Aorta (tissue), 5 donors: ENCODE measurements at regions not wholly inside any gene's neighbourhood (a gene's known extent, or its start where the extent isn't known, plus 50 kb on each side); places are given as distances from the start of the nearest gene placed in this dataset.
"Not testable (repeated sequence)": the region's sequence is repeated elsewhere in the genome, so short reads cannot be mapped to it uniquely, and the experiment has no call there.

Source experiments
- ATAC-seq: fragments of 200-7000 bp; cut with Tn5 transposase; one replicate; pipeline ENCODE4 v1.9.1; 2022; ENCODE audit warnings: moderate library complexity; ENCODE audit not compliant: low FRiP score
- DNase-seq, 2 donors: peaks; one replicate each; pipeline ENCODE4 v3.0.0-alpha.2; 2020
- H3K27ac ChIP-seq, 2 donors: one replicate each; pipeline ENCODE4 v1.5.1; 2013; ENCODE audit warnings: low read length in 2 of 2, mild to moderate bottlenecking in 2 of 2, moderate library complexity in 2 of 2, control low read depth in 1 of 2, inconsistent platforms in 1 of 2, low read depth in 1 of 2
- H3K27me3 ChIP-seq, 2 donors: one replicate each; pipeline ENCODE4 v1.6.1; 2013; ENCODE audit warnings: control low read depth in 1 of 2, low read length in 1 of 2, mild to moderate bottlenecking in 1 of 2, moderate library complexity in 1 of 2; ENCODE audit not compliant: insufficient read depth in 2 of 2, control insufficient read depth in 1 of 2
- H3K36me3 ChIP-seq, 2 donors: one replicate each; pipeline ENCODE4 v1.6.1; 2013; ENCODE audit warnings: control low read depth in 1 of 2, low read length in 1 of 2, mild to moderate bottlenecking in 1 of 2; ENCODE audit not compliant: insufficient read depth in 2 of 2, control insufficient read depth in 1 of 2
- H3K4me1 ChIP-seq, 2 donors: one replicate each; pipeline ENCODE4 v1.6.1; 2013; ENCODE audit warnings: low read length in 2 of 2, control low read depth in 1 of 2, mild to moderate bottlenecking in 1 of 2, moderate library complexity in 1 of 2; ENCODE audit not compliant: insufficient read depth in 2 of 2, control insufficient read depth in 1 of 2
- H3K4me3 ChIP-seq, 2 donors: one replicate each; pipeline ENCODE4 v1.5.1; 2013; ENCODE audit warnings: low read length in 2 of 2, control low read depth in 1 of 2, mild to moderate bottlenecking in 1 of 2
- H3K9me3 ChIP-seq: one replicate; pipeline ENCODE4 v1.6.1; 2013; ENCODE audit warnings: mild to moderate bottlenecking, low read length; ENCODE audit not compliant: control insufficient read depth
- WGBS, 2 donors: extraction: QIAGEN DNeasy Blood & Tissue Kit; methylation state at CpG; one replicate each; pipeline ENCODE4 v1.1.7; 2013; 5-methylcytosine and 5-hydroxymethylcytosine counted together
- intact Hi-C, 2 donors: fragments of 100-400 bp; cut with DNase I; formaldehyde crosslinking; loops; one replicate each; pipeline versions ENCODE4 v1.14.2 to v1.15.0; 2022
- donor health status: healthy with polysubstance abuse.
- donor health status: Bipolar disorder and iron deficiency.
- donor health status: DM: no; HTN: no; CAD: no.
- donor health status: DM: no; HTN: no; CAD: no.
- donor health status: DM: yes; HTN: yes; CAD: no.

DNA sequence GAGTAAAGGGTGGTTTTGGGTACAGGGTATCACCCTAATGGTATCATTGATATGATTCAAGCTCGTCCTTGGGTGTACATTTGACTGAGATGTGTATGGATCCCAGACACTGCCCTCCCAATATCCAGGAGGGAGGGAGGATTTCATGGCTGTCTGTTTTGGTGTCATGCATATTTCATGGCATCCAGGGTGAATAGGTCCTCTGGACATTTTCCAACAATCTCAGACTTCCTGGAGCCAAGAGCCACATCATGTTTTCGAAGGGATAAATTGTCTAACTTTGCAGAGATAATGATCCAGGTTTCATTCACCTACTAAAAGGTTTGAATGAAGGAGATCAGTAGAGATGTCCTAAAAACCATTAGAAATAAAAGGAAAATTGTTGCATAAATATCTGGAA is 431.9 kb downstream of the SHISA9 start:
- no peaks in the 10 kb centered on the region for H3K27me3 ChIP-seq
- intact Hi-C loops = no loop called here
- H3K36me3 ChIP-seq = no peaks in the 10 kb centered on the region
- no peak overlapping the region for H3K27ac ChIP-seq
- ATAC-seq (no peak), DNase-seq (no peak)
- no peaks in the 10 kb centered on the region for H3K9me3 ChIP-seq
- H3K4me1 ChIP-seq = no peaks in the 10 kb centered on the region
- H3K4me3 ChIP-seq = no peak overlapping the region
- WGBS, 2 donors = 62 to 71% methylated on average over 2 of the region's 2 CpGs

DNA sequence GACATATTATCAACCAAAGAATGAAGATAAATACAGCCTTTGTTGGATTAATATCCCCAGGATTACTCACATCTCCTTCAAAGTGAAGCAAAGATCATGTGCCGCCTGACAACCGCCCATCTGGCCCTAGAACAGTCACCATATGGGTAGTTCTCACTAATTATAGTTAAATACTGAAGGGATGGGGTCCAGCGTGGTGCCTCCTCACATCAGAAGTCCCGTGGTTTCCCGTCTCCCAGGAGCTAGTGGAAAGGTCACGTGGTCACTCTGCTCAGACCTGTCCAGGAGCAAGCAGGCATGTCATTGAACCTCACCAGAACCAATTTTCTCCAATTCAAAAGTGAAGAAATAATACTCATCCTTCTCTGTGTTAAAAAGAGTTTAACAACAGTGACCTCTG is 434.5 kb downstream of the SHISA9 start:
- DNase-seq = no peak
- intact Hi-C loops = no loop called here
- Histone ChIP-seq H3K36me3 (no peaks in the 10 kb centered on the region), H3K4me1 (no peaks in the 10 kb centered on the region), H3K27ac (no peak overlapping the region), H3K9me3 (peaks cover 4% of the 10 kb centered on the region), H3K27me3 (no peaks in the 10 kb centered on the region), H3K4me3 (no peak overlapping the region)
- ATAC-seq = no peak
- 70 to 78% methylated on average over 6 of the region's 6 CpGs for WGBS, 2 donors

DNA sequence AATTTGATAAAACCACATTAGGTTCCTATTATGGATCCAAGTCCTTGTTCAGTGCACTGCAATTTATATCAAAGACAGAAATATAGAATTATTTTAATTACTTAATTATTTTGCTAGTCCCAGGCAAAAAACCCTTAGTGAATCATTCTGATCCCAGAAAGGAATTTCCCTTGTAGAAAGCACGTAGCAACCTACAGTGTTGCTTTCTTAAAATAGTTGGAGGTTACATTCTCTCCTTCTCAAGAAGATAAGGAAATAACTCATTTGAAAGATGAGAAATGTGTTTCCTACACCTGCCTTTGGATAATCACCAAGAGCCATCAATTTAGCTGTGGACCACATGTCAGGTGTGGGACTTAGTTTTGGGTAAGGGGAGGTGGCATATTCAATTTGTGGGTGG is 434.9 kb downstream of the SHISA9 start:
- 28 to 32% methylated on average over 1 of the region's 1 CpG for WGBS, 2 donors
- no peak overlapping the region for H3K4me3 ChIP-seq
- H3K27me3 ChIP-seq = no peaks in the 10 kb centered on the region
- no peak for ATAC-seq
- peaks cover 4% of the 10 kb centered on the region for H3K9me3 ChIP-seq
- H3K36me3 ChIP-seq = no peaks in the 10 kb centered on the region
- no peak overlapping the region for H3K27ac ChIP-seq
- intact Hi-C loops = no loop called here
- DNase-seq = no peak
- H3K4me1 ChIP-seq = no peaks in the 10 kb centered on the region

DNA sequence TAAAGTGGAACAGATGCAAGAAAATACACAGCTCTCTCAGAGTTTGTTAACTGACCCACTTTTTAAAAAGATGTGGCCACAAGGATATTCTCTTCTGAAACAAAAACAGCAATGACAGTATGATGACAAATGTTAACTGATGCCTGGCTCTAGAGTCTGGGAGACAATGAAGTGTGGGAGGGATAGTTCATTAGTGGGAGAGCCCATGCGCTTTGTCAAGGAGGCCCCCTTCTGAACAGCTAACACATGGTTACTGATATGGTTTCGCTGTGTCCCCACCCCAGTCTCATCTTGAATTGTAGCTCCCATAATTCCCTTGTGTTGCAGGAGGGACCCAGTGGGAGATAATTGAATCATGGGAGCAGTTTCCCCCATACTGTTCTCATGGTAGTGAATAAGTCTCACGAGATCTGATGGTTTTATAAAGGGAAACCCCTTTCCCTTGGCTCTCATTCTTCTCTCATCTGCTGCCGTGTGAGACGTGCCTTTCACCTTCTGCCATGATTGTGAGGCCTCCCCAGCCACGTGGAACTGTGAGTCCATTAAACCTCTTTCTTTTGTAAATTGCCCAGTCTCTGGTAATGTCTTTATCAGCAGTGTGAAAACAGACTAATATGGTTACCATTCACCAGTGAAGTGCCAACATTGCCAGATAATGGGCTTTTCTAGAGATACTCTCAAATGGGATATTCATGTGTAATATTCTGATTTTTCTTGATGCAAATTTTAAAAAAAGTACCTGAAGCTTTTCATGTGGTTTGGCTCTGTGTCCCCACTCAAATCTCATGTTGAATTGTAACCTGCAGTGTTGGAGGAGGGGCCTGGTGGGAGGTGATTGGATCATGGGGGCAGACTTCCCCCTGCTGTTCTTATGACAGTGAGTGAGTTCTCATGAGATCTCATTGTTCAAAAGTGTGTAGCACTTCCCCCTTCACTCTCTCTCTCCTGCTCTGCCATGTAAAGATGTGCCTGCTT is 435.8 kb downstream of the SHISA9 start:
- WGBS, 2 donors = 62 to 67% methylated on average over 6 of the region's 6 CpGs
- H3K27ac ChIP-seq, DNase-seq, H3K36me3 ChIP-seq, H3K4me3 ChIP-seq, H3K27me3 ChIP-seq, H3K9me3 ChIP-seq, intact Hi-C loops, ATAC-seq, H3K4me1 ChIP-seq: not testable (repeated sequence)

DNA sequence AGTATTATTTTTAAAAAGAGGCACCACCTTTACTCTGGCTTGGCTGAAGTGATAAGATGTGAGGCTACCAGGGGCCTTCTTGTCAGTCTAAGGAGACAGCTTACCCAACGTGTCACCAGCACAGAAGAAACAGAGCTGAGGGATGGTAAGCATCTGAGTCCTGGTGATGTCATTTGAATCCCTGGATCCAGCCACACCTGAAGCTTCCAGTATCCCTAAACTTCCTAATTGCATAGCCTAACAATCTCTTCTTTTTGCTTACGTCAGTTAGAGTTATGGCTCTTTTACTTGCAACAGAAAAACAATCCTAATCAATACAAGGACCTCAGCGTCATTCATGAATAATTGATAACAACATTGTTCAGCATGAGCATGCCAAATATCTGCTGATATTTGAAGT is 436.6 kb downstream of the SHISA9 start:
- Histone ChIP-seq H3K4me1 (no peaks in the 10 kb centered on the region), H3K27ac (no peak overlapping the region), H3K36me3 (no peaks in the 10 kb centered on the region), H3K4me3 (no peak overlapping the region), H3K9me3 (peaks cover 4% of the 10 kb centered on the region), H3K27me3 (no peaks in the 10 kb centered on the region)
- ATAC-seq = no peak
- 74 to 80% methylated on average over 3 of the region's 3 CpGs for WGBS, 2 donors
- intact Hi-C loops = no loop called here
- DNase-seq = no peak

DNA sequence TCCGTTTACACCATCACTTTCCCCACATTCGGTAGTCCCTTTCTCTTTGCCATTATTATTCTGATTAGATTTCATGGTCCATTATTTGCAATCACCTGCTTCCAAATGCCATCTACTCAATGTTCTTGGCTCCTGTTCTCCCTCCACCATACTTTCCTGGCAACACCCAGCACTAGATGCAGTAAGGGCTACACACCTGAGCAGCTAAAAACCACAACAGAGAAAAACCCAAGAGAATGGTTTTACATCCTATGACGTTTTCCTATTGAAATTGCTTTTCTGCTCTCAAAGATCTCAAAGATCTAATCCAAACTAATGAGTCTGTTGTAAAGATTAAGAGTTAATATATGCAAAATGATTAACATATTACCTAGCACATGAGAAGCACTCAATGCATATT is 441.3 kb downstream of the SHISA9 start:
- 67% methylated on average over 3 of the region's 3 CpGs for WGBS, 2 donors
- ATAC-seq = no peak
- no peak for DNase-seq
- Histone ChIP-seq H3K4me3 (no peak overlapping the region), H3K27me3 (no peaks in the 10 kb centered on the region), H3K27ac (no peak overlapping the region), H3K4me1 (no peaks in the 10 kb centered on the region), H3K36me3 (no peaks in the 10 kb centered on the region), H3K9me3 (peaks cover 4% of the 10 kb centered on the region)
- intact Hi-C loops = no loop called here

DNA sequence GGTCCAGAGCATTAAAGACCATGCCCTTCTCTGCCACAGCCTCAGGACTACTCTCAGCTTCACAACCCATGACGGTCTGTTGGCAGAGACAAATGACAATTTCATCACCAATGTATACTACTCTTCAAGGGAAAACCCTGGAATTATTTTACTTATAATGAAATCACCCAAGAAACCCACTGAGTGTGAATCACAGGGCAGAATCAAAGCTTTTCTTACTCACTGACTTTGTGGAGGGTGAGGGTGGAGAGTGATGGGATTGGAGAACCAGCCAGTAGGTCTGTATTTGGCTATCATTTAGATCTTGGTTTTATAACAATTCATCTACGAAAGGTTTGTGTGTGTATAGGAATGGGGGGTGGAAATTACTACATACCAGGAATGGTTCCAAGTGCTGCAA is 442.6 kb downstream of the SHISA9 start:
- no peaks in the 10 kb centered on the region for H3K4me1 ChIP-seq
- no peaks in the 10 kb centered on the region for H3K27me3 ChIP-seq
- 19 to 35% methylated on average over 2 of the region's 2 CpGs for WGBS, 2 donors
- H3K27ac ChIP-seq = no peak overlapping the region
- H3K4me3 ChIP-seq = no peak overlapping the region
- DNase-seq = no peak
- intact Hi-C loops = no loop called here
- ATAC-seq = no peak
- peaks cover 4% of the 10 kb centered on the region for H3K9me3 ChIP-seq
- no peaks in the 10 kb centered on the region for H3K36me3 ChIP-seq

DNA sequence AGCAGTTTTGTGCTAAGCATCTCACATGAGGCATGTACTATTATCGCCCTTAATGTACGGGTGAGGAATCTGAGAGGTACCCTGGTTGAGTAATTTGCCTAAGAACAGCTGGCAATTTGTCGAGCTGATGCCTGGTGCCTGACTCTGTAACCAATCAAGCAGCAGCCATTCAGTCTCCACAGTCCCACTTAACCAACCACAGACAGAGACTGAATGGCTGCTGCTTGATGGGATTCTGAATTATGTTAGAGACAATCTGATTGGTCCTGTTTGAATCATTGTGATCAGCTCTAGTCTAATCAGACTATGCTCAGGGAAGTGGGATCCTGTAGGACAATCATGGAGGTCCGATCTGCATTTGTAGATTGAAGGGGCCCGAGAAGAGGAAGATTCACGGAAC is 447.0 kb downstream of the SHISA9 start:
- peaks cover 2% of the 10 kb centered on the region for H3K9me3 ChIP-seq
- H3K4me1 ChIP-seq = no peaks in the 10 kb centered on the region
- no peaks in the 10 kb centered on the region for H3K36me3 ChIP-seq
- intact Hi-C loops = no loop called here
- DNase-seq = no peak
- no peak overlapping the region for H3K4me3 ChIP-seq
- 83 to 90% methylated on average over 6 of the region's 6 CpGs for WGBS, 2 donors
- ATAC-seq = no peak
- H3K27me3 ChIP-seq = peaks cover 0 to 3% of the 10 kb centered on the region in 2 donors
- H3K27ac ChIP-seq = no peak overlapping the region

DNA sequence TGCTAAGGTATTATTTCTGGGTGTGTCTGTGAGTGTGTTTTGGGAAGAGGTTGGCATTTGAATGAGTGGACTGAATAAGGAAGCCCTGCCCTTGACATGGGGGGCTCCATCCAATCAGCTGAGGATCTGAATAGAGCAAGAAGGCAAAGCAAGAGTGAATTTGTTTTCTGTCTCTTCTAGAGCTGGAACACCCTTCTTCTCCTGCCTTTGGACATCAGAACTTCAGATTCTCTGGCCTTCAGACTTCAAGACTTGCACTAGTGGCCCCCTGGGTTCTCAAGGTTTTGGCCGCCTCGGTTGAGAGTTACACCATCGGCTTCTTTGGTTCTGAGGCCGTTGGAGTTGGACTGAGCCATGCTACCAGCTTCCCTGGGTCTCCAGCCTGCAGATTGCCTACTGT is 448.6 kb downstream of the SHISA9 start:
- Histone ChIP-seq H3K9me3 (peaks cover 2% of the 10 kb centered on the region), H3K4me3 (no peak overlapping the region), H3K4me1 (no peaks in the 10 kb centered on the region), H3K36me3 (no peaks in the 10 kb centered on the region), H3K27me3 (peaks cover 0 to 3% of the 10 kb centered on the region in 2 donors), H3K27ac (no peak overlapping the region)
- ATAC-seq (no peak), DNase-seq (no peak)
- 86% methylated on average over 4 of the region's 4 CpGs for WGBS, 2 donors
- intact Hi-C loops = no loop called here
